ENCODE measurements at regions not wholly inside any gene's neighbourhood (a gene's known extent, or its start where the extent isn't known, plus 50 kb on each side); places are given as distances from the start of the nearest gene placed in this dataset.

DNA sequence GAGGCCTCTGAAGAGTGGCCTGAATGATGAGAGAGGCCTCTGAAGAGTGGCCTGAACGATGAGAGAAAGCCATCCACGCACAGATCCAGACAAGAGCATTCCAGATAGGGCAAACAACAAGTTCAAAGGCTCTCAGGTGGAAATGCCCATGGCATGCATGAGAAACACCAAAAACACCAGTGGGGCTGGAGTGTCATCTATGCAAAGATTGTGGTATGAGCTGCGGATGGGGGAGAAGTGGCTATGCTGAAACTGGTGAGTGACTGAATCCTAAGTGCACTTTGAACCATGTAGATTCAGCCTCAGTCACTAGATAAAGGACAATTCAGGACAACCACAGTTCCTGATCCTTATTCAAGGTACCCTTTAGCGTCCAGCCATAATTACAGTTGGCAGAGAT is 79.4 kb upstream of the GZMB start (continued):
- TF ChIP-seq, protein P1, sequence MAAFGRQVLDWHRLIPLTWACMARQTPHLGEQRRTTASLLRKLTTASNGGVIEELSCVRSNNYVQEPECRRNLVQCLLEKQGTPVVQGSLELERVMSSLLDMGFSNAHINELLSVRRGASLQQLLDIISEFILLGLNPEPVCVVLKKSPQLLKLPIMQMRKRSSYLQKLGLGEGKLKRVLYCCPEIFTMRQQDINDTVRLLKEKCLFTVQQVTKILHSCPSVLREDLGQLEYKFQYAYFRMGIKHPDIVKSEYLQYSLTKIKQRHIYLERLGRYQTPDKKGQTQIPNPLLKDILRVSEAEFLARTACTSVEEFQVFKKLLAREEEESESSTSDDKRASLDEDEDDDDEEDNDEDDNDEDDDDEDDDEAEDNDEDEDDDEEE (CRISPR knock-in tag; IDR thresholded peaks at IDR 0.05) = no peak
- TF ChIP-seq SIN3B (IDR thresholded peaks at IDR 0.05; ENCODE audit: low read length) = no peak
- TF ChIP-seq YEATS2 (CRISPR knock-in tag; IDR thresholded peaks at IDR 0.05; ENCODE audit: borderline replicate concordance) = no peak
- TF ChIP-seq, protein P2, sequence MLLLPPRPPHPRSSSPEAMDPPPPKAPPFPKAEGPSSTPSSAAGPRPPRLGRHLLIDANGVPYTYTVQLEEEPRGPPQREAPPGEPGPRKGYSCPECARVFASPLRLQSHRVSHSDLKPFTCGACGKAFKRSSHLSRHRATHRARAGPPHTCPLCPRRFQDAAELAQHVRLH (CRISPR knock-in tag; IDR thresholded peaks at IDR 0.05; ENCODE audit: borderline replicate concordance, low read depth) = no peak
- TF ChIP-seq KMT2A (CRISPR knock-in tag; IDR thresholded peaks at IDR 0.05) = no peak
- no peak for TF ChIP-seq ZNF7 (CRISPR knock-in tag; IDR thresholded peaks at IDR 0.05)
- TF ChIP-seq HNF4G (IDR thresholded peaks at IDR 0.05; ENCODE audit: borderline replicate concordance, low read depth, low read length) = peak; percentile 19; the same call in 1 of the 2 replicates
- TF ChIP-seq HNF4G (CRISPR knock-in tag; IDR thresholded peaks at IDR 0.05; ENCODE audit: borderline replicate concordance, low read depth) = no peak
- no peak for TF ChIP-seq HNRNPK (IDR thresholded peaks at IDR 0.05; ENCODE audit: low read depth, low read length, poor library complexity, severe bottlenecking)
- TF ChIP-seq GTF3A (CRISPR knock-in tag; conservative IDR thresholded peaks at IDR 0.05) = no peak
- no peak for TF ChIP-seq FOXJ3 (CRISPR knock-in tag; IDR thresholded peaks at IDR 0.05; ENCODE audit: borderline replicate concordance)
- TF ChIP-seq ESRRA (CRISPR knock-in tag; IDR thresholded peaks at IDR 0.05; ENCODE audit: low read depth) = no peak
- TF ChIP-seq CREB3 (CRISPR knock-in tag; IDR thresholded peaks at IDR 0.05) = no peak
- TF ChIP-seq, protein P3, sequence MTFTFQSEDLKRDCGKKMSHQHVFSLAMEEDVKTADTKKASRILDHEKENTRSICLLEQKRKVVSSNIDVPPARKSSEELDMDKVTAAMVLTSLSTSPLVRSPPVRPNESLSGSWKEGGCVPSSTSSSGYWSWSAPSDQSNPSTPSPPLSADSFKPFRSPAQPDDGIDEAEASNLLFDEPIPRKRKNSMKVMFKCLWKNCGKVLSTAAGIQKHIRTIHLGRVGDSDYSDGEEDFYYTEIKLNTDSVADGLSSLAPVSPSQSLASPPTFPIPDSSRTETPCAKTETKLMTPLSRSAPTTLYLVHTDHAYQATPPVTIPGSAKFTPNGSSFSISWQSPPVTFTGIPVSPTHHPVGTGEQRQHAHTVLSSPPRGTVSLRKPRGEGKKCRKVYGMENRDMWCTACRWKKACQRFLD (CRISPR knock-in tag; IDR thresholded peaks at IDR 0.05; ENCODE audit: borderline replicate concordance) = no peak

All from HepG2 (cell line).